ENCODE measurements at regions not wholly inside any gene's neighbourhood (a gene's known extent, or its start where the extent isn't known, plus 50 kb on each side); places are given as distances from the start of the nearest gene placed in this dataset.

GRCh38 chr3:124172283-124172682 is 180.4 kb upstream of the ROPN1 start:
- TF ChIP-seq CTCF (IDR thresholded peaks at IDR 0.05; ENCODE audit: low read depth, low read length, poor library complexity, severe bottlenecking) (no peak), EZH2phosphoT487 (IDR thresholded peaks at IDR 0.05; ENCODE audit: borderline replicate concordance, low read length) (no peak)

Data from DOHH2 (cell line).